Midbrain (tissue), 1 donor: ENCODE measurements at regions not wholly inside any gene's neighbourhood (a gene's known extent, or its start where the extent isn't known, plus 50 kb on each side); places are given as distances from the start of the nearest gene placed in this dataset.
A peak's percentile ranks its signal among the peaks of the same experiment; 100 is the strongest.

Experiments used
- DNase-seq: peaks from one replicate; lab custom pipeline; 2025; lab: John Stamatoyannopoulos, UW

GRCh38 chr3:17945018-17945798 lies 202.8 kb upstream of the TBC1D5 start:
- DNase-seq, result no peak

- DNase-seq, result no peak
Measured at GRCh38 chr3:17942856-17943255, 200.4 kb upstream of the TBC1D5 start.

- DNase-seq, result no peak
Measured at GRCh38 chr3:17941766-17942165, 199.3 kb upstream of the TBC1D5 start.

GRCh38 chr3:17941152-17941551 lies 198.7 kb upstream of the TBC1D5 start:
- no peak for DNase-seq

- DNase-seq, result no peak
Measured at GRCh38 chr3:17939157-17939556, 196.7 kb upstream of the TBC1D5 start.

- DNase-seq, result no peak
Measured at GRCh38 chr3:17938313-17938712, 195.9 kb upstream of the TBC1D5 start.

GRCh38 chr3:17936736-17937480 lies 194.5 kb upstream of the TBC1D5 start:
- no peak for DNase-seq

- no peak for DNase-seq
Measured at GRCh38 chr3:17935222-17935621, 192.8 kb upstream of the TBC1D5 start.

- no peak for DNase-seq
Measured at GRCh38 chr3:17932136-17932771, 189.8 kb upstream of the TBC1D5 start.

GRCh38 chr3:17931131-17931530 lies 188.7 kb upstream of the TBC1D5 start:
- no peak for DNase-seq

GRCh38 chr3:17928502-17929145 lies 186.2 kb upstream of the TBC1D5 start:
- no peak for DNase-seq

- DNase-seq, result no peak
Measured at GRCh38 chr3:17927036-17927435, 184.6 kb upstream of the TBC1D5 start.

GRCh38 chr3:17915341-17915740 lies 172.9 kb upstream of the TBC1D5 start:
- DNase-seq, result no peak

- DNase-seq, result no peak
Measured at GRCh38 chr3:17913359-17913758, 170.9 kb upstream of the TBC1D5 start.

GRCh38 chr3:17911986-17912760 lies 169.7 kb upstream of the TBC1D5 start:
- no peak for DNase-seq

GRCh38 chr3:17910922-17911321 lies 168.5 kb upstream of the TBC1D5 start:
- DNase-seq, result no peak

GRCh38 chr3:17909714-17910113 lies 167.3 kb upstream of the TBC1D5 start:
- no peak for DNase-seq

GRCh38 chr3:17908399-17909191 lies 166.2 kb upstream of the TBC1D5 start:
- DNase-seq, result no peak

GRCh38 chr3:17905996-17906395 lies 163.6 kb upstream of the TBC1D5 start:
- peak; percentile 1 for DNase-seq

- no peak for DNase-seq
Measured at GRCh38 chr3:17901893-17902292, 159.5 kb upstream of the TBC1D5 start.
